K562 (cell line): ENCODE measurements at regions not wholly inside any gene's neighbourhood (a gene's known extent, or its start where the extent isn't known, plus 50 kb on each side); places are given as distances from the start of the nearest gene placed in this dataset.

Experiments used
- ATAC-seq: fragments of 200-7000 bp; cut with Tn5 transposase; 3 replicates; pipeline ENCODE4 v1.9.1; 2020; ENCODE audit warnings: moderate library complexity
- BruUV-seq: library from RNA; stranded (reverse); fragments of 400-500 nt; replicated peaks from 2 replicates; lab custom pipeline; 2021; lab: Mats Ljungman, UMichigan
- CTCF ChIA-PET: fragments of 300-600 bp; formaldehyde crosslinking; extraction: SDS; loops from one replicate; lab custom pipeline; 2021; ENCODE audit warnings: low intra/inter-chr PET ratio; lab: Yijun Ruan, JAX
- POLR2A ChIA-PET: fragments of 300-600, 350-650 bp; sonication (Branson Sonifier 250); formaldehyde crosslinking; extraction: SDS; loops from one replicate; lab custom pipeline; 2021; ENCODE audit warnings: antibody characterized with exemption, inconsistent platforms; lab: Yijun Ruan, JAX
- DNase-seq, 4 experiments: peaks; one replicate each; pipeline versions ENCODE4 v3.0.0 to v3.0.0-alpha.2; 2011 to 2018; ENCODE audit warnings: low spot score in 3 of 4, mixed read lengths in 3 of 4; ENCODE audit errors: extremely low read depth in 1 of 4
- FAIRE-seq: peaks from 2 replicates; lab custom pipeline; 2011; peaks lifted over from hg19 to GRCh38; lab: Jason Lieb, UNC
- H2AFZ ChIP-seq: 2 replicates; pipeline ENCODE4 v1.6.0; 2011; ENCODE audit warnings: low read depth, low read length, control low read depth, inconsistent platforms
- H3K27ac ChIP-seq: fragments of 200-600 bp; 3 replicates; pipeline ENCODE4 v1.8.0; 2011; ENCODE audit warnings: low read depth, mild to moderate bottlenecking, control low read depth, inconsistent platforms, low read length, moderate library complexity, mixed read lengths; ENCODE audit errors: extremely low read depth
- H3K27me3 ChIP-seq, 2 experiments: fragments of 300-600 bp in 1 of 2; 2 replicates in 1 of 2; 3 replicates in 1 of 2; pipeline versions ENCODE4 v1.6.0 to v1.8.0; 2011; ENCODE audit warnings: inconsistent platforms in 2 of 2, low read length in 2 of 2, mild to moderate bottlenecking in 1 of 2, mixed read lengths in 1 of 2, moderate library complexity in 1 of 2; ENCODE audit not compliant: control insufficient read depth in 2 of 2, insufficient read depth in 2 of 2
- H3K36me3 ChIP-seq: fragments of 300-600 bp; 3 replicates; pipeline ENCODE4 v1.8.0; 2011; ENCODE audit warnings: mild to moderate bottlenecking, low read length, inconsistent platforms; ENCODE audit not compliant: control insufficient read depth, insufficient read depth
- H3K4me1 ChIP-seq, 2 experiments: fragments of 200-600 bp in 1 of 2; replicated peaks in 1 of 2; 2 replicates in 1 of 2; 3 replicates in 1 of 2; pipeline versions ENCODE4 v1.5.1 to v1.8.0; 2011; ENCODE audit warnings: inconsistent platforms in 2 of 2, low read length in 2 of 2, mild to moderate bottlenecking in 1 of 2, mixed read lengths in 1 of 2, moderate library complexity in 1 of 2; ENCODE audit not compliant: control insufficient read depth in 2 of 2, insufficient read depth in 2 of 2
- H3K4me2 ChIP-seq: 2 replicates; pipeline ENCODE4 v1.6.1; 2011; ENCODE audit warnings: low read length, control low read depth, inconsistent platforms, mixed read lengths; ENCODE audit not compliant: insufficient read depth
- H3K4me3 ChIP-seq: fragments of 200-600 bp; sonication (generic), shearing (Covaris generic); 2 replicates; pipeline ENCODE4 v1.5.1; 2016; ENCODE audit warnings: control low read depth, inconsistent platforms
- H3K79me2 ChIP-seq: fragments of 200-600 bp; 3 replicates; pipeline ENCODE4 v1.8.0; 2011; ENCODE audit warnings: low read length, inconsistent platforms; ENCODE audit not compliant: control insufficient read depth, insufficient read depth
- H3K9ac ChIP-seq, 2 experiments: 2 replicates each; pipeline versions ENCODE4 v1.6.0 to v1.6.1; 2011; ENCODE audit warnings: low read depth in 2 of 2, low read length in 2 of 2, control low read depth in 1 of 2, inconsistent platforms in 1 of 2, mild to moderate bottlenecking in 1 of 2, mixed read lengths in 1 of 2; ENCODE audit not compliant: insufficient read depth in 1 of 2
- H3K9me1 ChIP-seq: one replicate; pipeline ENCODE4 v1.6.0; 2011; ENCODE audit warnings: inconsistent platforms, mild to moderate bottlenecking, low read length, moderate library complexity; ENCODE audit not compliant: control insufficient read depth, insufficient read depth
- H3K9me3 ChIP-seq: replicated peaks from 2 replicates; pipeline ENCODE4 v1.5.1; 2011; ENCODE audit warnings: low read depth, low read length, inconsistent platforms; ENCODE audit not compliant: control insufficient read depth, insufficient read depth
- H4K20me1 ChIP-seq: replicated peaks from 2 replicates; pipeline ENCODE4 v1.6.1; 2011; ENCODE audit warnings: low read length, inconsistent platforms, mixed read lengths; ENCODE audit not compliant: control insufficient read depth, insufficient read depth
- NBN ChIP-seq: fragments of 450-650 bp; IDR thresholded peaks from 2 replicates; pipeline ENCODE4 v1.6.1; 2016; ENCODE audit warnings: low read depth, mild to moderate bottlenecking
- SMARCB1 ChIP-seq: IDR thresholded peaks from 2 replicates; pipeline ENCODE4 v1.6.1; 2011; ENCODE audit warnings: improper control_type of control experiment, low read depth; ENCODE audit not compliant: insufficient read length
- YY1 ChIP-seq, 3 experiments: IDR thresholded peaks; 2 replicates each; pipeline ENCODE4 v1.6.1; 2011; ENCODE audit warnings: low read length in 2 of 3, mild to moderate bottlenecking in 2 of 3, moderate library complexity in 2 of 3, borderline replicate concordance in 1 of 3, control low read depth in 1 of 3, low read depth in 1 of 3; ENCODE audit not compliant: insufficient read depth in 3 of 3, insufficient replicate concordance in 2 of 3, control insufficient read depth in 1 of 3, insufficient read length in 1 of 3; ENCODE audit errors: extremely low read depth in 1 of 3
- ZBTB17 ChIP-seq: fragments of 450-650 bp; formaldehyde crosslinking; IDR thresholded peaks from 2 replicates; pipeline ENCODE4 v1.4.0; 2020; ENCODE audit warnings: mild to moderate bottlenecking
- ZNF134 ChIP-seq: fragments of 250-450 bp; sonication (Bioruptor Pico); conservative IDR thresholded peaks from 2 replicates; pipeline ENCODE4 v1.4.0; 2020
- WGBS: fragments of 100-300 bp; shearing (Covaris generic); methylation state at CpG from one replicate; pipeline ENCODE4 v1.1.6; 2016; ENCODE audit warnings: low coverage, mixed read lengths; ENCODE audit not compliant: insufficient coverage; ENCODE audit errors: missing lambda C conversion rate; 5-methylcytosine and 5-hydroxymethylcytosine counted together
- in situ Hi-C: fragments of 300-500 bp; cut with MboI; formaldehyde crosslinking; loops from 4 replicates; pipeline ENCODE4 v1.15.0; 2018; ENCODE audit warnings: inconsistent platforms, mixed read lengths
- intact Hi-C: fragments of 100-400 bp; cut with micrococcal nuclease; formaldehyde crosslinking; loops from 2 replicates; pipeline ENCODE4 v1.14.2; 2022
- TF ChIP-seq, protein P1 (sequence below), 2 experiments: fragments of 450-650 bp; IDR thresholded peaks; 2 replicates each; pipeline ENCODE4 v1.6.1; 2016

DNA sequence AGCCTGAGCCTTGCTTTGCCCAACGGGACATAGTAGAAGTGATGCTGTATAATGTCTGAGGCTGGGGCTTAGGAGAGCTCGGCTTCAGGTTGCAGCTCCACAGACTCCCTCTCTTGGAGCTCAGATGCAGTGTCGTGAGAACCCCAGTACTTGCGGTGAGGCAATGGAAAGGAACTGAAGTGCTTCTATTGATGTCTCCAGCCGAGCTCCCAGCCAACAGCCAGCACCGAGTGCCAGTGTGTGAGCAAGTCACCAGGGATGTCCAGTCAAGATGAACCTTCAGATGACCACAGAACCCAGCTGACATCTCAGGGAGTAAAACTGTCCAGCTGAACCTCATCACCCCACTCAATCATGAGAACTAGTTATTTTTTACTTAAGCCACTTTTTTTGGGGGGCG is 268.1 kb downstream of the IRF8 start:
- no peaks in the 10 kb centered on the region for H3K79me2 ChIP-seq
- H3K9me1 ChIP-seq: no peaks in the 10 kb centered on the region
- ATAC-seq: no peak
- H3K4me1 ChIP-seq: no peaks in the 10 kb centered on the region
- ChIA-PET POLR2A (no interaction called here), CTCF (no interaction called here)
- no peak for FAIRE-seq
- peaks cover 0 to 6% of the 10 kb centered on the region in 2 experiments; a peak in 1 of 5 replicates for H3K27me3 ChIP-seq
- DNase-seq: no peak
- H3K9me3 ChIP-seq: no peaks in the 10 kb centered on the region
- no peak overlapping the region for H3K4me2 ChIP-seq
- no peak overlapping the region for H2AFZ ChIP-seq
- intact Hi-C loops (no loop called here), in situ Hi-C loops (no loop called here)
- WGBS: 0% methylated on average over 7 of the region's 7 CpGs
- no peaks in the 10 kb centered on the region for H4K20me1 ChIP-seq
- TF ChIP-seq ZNF134 (CRISPR knock-in tag) (no peak), NBN (no peak)
- TF ChIP-seq, all 486 proteins: peak for 0
- Histone ChIP-seq H3K36me3 (no peaks in the 10 kb centered on the region), H3K4me3 (no peak overlapping the region), H3K27ac (no peak overlapping the region), H3K9ac (no peak overlapping the region)
- no TSS peak for BruUV-seq

DNA sequence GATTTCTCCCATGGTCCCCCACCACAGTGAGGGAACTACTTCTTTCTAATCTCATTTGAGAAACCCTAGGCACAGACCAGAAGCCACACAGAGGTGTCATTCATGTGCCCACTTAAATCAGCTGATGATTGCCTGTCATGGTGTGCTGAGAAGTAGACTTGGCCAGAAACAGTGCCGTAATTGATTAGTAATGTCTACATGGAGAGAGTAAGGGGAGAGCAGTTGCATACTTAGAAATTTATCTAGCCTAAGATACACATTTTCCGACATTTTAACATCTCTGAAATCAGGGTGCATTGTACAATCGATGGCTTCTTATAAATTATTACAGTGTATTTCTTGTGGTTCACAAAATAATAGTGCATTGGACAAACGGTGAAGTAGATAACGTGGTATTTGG is 271.8 kb downstream of the IRF8 start:
- H3K36me3 ChIP-seq: no peaks in the 10 kb centered on the region
- ChIA-PET POLR2A (no interaction called here), CTCF (no interaction called here)
- no peak for ATAC-seq
- H3K9me3 ChIP-seq: no peaks in the 10 kb centered on the region
- no peak overlapping the region for H3K27ac ChIP-seq
- no peak overlapping the region for H3K9ac ChIP-seq
- TF ChIP-seq YY1 (IDR thresholded peaks at IDR 0.05; ENCODE audit: borderline replicate concordance in 1 of 3, control insufficient read depth in 1 of 3, extremely low read depth in 1 of 3, insufficient read depth in 3 of 3, insufficient read length in 1 of 3, insufficient replicate concordance in 2 of 3, low read depth in 1 of 3, low read length in 2 of 3) (no peak), ZBTB17 (CRISPR knock-in tag) (peak; percentile 78), SMARCB1 (no peak)
- TF ChIP-seq, protein P1, sequence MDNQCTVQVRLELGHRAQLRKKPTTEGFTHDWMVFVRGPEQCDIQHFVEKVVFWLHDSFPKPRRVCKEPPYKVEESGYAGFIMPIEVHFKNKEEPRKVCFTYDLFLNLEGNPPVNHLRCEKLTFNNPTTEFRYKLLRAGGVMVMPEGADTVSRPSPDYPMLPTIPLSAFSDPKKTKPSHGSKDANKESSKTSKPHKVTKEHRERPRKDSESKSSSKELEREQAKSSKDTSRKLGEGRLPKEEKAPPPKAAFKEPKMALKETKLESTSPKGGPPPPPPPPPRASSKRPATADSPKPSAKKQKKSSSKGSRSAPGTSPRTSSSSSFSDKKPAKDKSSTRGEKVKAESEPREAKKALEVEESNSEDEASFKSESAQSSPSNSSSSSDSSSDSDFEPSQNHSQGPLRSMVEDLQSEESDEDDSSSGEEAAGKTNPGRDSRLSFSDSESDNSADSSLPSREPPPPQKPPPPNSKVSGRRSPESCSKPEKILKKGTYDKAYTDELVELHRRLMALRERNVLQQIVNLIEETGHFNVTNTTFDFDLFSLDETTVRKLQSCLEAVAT (IDR thresholded peaks at IDR 0.05): peak in 1 of 2 experiments; percentile 80; a peak in 1 of 4 replicates
- no TSS peak for BruUV-seq
- WGBS: under 1% methylated on average over 5 of the region's 5 CpGs
- H3K79me2 ChIP-seq: no peaks in the 10 kb centered on the region
- H3K4me2 ChIP-seq: no peak overlapping the region
- DNase-seq: no peak
- in situ Hi-C loops: no loop called here
- H2AFZ ChIP-seq: no peak overlapping the region
- no peak for FAIRE-seq
- no peaks in the 10 kb centered on the region for H3K4me1 ChIP-seq
- intact Hi-C loops: no loop called here
- H3K9me1 ChIP-seq: no peaks in the 10 kb centered on the region
- H4K20me1 ChIP-seq: no peaks in the 10 kb centered on the region
- H3K4me3 ChIP-seq: no peak overlapping the region
- peaks cover 0 to 6% of the 10 kb centered on the region in 2 experiments; a peak in 1 of 5 replicates for H3K27me3 ChIP-seq
